Esophagus muscularis mucosa (tissue), 4 donors: ENCODE measurements at regions not wholly inside any gene's neighbourhood (a gene's known extent, or its start where the extent isn't known, plus 50 kb on each side); places are given as distances from the start of the nearest gene placed in this dataset.

Experiments used
- DNase-seq: peaks from one replicate; pipeline ENCODE4 v3.0.0-alpha.2; 2017; ENCODE audit errors: extremely low spot score
- H3K27ac ChIP-seq, 4 donors: fragments of 200-600 bp; sonication (generic); replicated peaks in 1 of 4; 1 replicate in 3 of 4; 2 replicates in 1 of 4; pipeline ENCODE4 v1.5.1; 2016 to 2019; ENCODE audit warnings: mild to moderate bottlenecking in 1 of 4
- H3K27me3 ChIP-seq, 4 donors: fragments of 200-600 bp; sonication (generic); one replicate each; pipeline versions ENCODE4 v1.5.1 to v1.6.0; 2016 to 2019
- H3K36me3 ChIP-seq, 4 donors: fragments of 200-600 bp; sonication (generic); one replicate each; pipeline ENCODE4 v1.5.1; 2016 to 2019
- H3K4me1 ChIP-seq, 4 donors: fragments of 200-600 bp; sonication (generic); one replicate each; pipeline ENCODE4 v1.5.1; 2016 to 2019
- H3K4me3 ChIP-seq, 4 donors: fragments of 200-600 bp; sonication (generic); 1 replicate in 2 of 4; 2 replicates in 2 of 4; pipeline ENCODE4 v1.5.1; 2016 to 2019; ENCODE audit warnings: mild to moderate bottlenecking in 4 of 4, moderate library complexity in 1 of 4
- H3K9me3 ChIP-seq, 4 donors: fragments of 200-600 bp; sonication (generic); 1 replicate in 3 of 4; 2 replicates in 1 of 4; pipeline ENCODE4 v1.5.1; 2016 to 2019
- CTCF ChIP-seq, 3 experiments: fragments of 200-600 bp in 2 of 3; fragments of 450-650 bp in 1 of 3; sonication (generic) in 2 of 3; IDR thresholded peaks; one replicate each; pipeline ENCODE4 v1.5.1; 2017 to 2019; ENCODE audit warnings: antibody characterized with exemption in 3 of 3, mild to moderate bottlenecking in 2 of 3, moderate library complexity in 1 of 3
- EP300 ChIP-seq: sonication (generic); formaldehyde crosslinking; IDR thresholded peaks from one replicate; pipeline ENCODE4 v1.6.1; 2017; ENCODE audit warnings: antibody characterized with exemption
- POLR2A ChIP-seq: fragments of 450-650 bp; IDR thresholded peaks from one replicate; pipeline ENCODE4 v1.6.1; 2017; ENCODE audit warnings: antibody characterized with exemption, moderate library complexity, mild to moderate bottlenecking, low read depth
- POLR2AphosphoS5 ChIP-seq, 2 donors: sonication (generic); formaldehyde crosslinking; IDR thresholded peaks; one replicate each; pipeline ENCODE4 v1.6.1; 2017; ENCODE audit warnings: antibody characterized with exemption in 2 of 2
- WGBS: methylation state at CpG from one replicate; pipeline ENCODE4 v1.1.5; 2018; 5-methylcytosine and 5-hydroxymethylcytosine counted together
- intact Hi-C: fragments of 100-400 bp; cut with DNase I; formaldehyde crosslinking; loops from one replicate; pipeline ENCODE4 v1.15.1; 2023

GRCh38 chr2:123209202-123209601 lies 815.9 kb upstream of the CNTNAP5 start:
- DNase-seq: no peak
- WGBS: 86% methylated on average over 2 of the region's 2 CpGs

GRCh38 chr2:123211181-123211580 lies 813.9 kb upstream of the CNTNAP5 start:
- intact Hi-C loops: no loop called here
- no peaks in the 10 kb centered on the region for H3K4me1 ChIP-seq
- no peak overlapping the region for H3K27ac ChIP-seq

More at GRCh38 chr2:123209202-123209601, 815.9 kb upstream of the CNTNAP5 start:
- H3K9me3 ChIP-seq: no peaks in the 10 kb centered on the region
- no peaks in the 10 kb centered on the region for H3K36me3 ChIP-seq
- intact Hi-C loops: no loop called here
- TF ChIP-seq CTCF (IDR thresholded peaks at IDR 0.05): no peak
- TF ChIP-seq POLR2AphosphoS5 (IDR thresholded peaks at IDR 0.05): no peak
- TF ChIP-seq EP300: no peak
- TF ChIP-seq POLR2A: no peak
- H3K4me3 ChIP-seq: no peak overlapping the region
- H3K27ac ChIP-seq: no peak overlapping the region
- H3K4me1 ChIP-seq: no peaks in the 10 kb centered on the region
- H3K27me3 ChIP-seq: no peaks in the 10 kb centered on the region

GRCh38 chr2:123245156-123245555 lies 779.9 kb upstream of the CNTNAP5 start:
- H3K4me3 ChIP-seq: no peak overlapping the region
- no peak for DNase-seq
- H3K27ac ChIP-seq: no peak overlapping the region
- intact Hi-C loops: no loop called here
- H3K9me3 ChIP-seq: no peaks in the 10 kb centered on the region
- TF ChIP-seq POLR2A: no peak
- no peak for TF ChIP-seq EP300
- TF ChIP-seq CTCF (IDR thresholded peaks at IDR 0.05): no peak
- TF ChIP-seq POLR2AphosphoS5 (IDR thresholded peaks at IDR 0.05): no peak
- no peaks in the 10 kb centered on the region for H3K4me1 ChIP-seq
- H3K36me3 ChIP-seq: no peaks in the 10 kb centered on the region
- no peaks in the 10 kb centered on the region for H3K27me3 ChIP-seq
- 91% methylated on average over 3 of the region's 3 CpGs for WGBS

More at GRCh38 chr2:123211181-123211580, 813.9 kb upstream of the CNTNAP5 start:
- Histone ChIP-seq H3K4me3 (no peak overlapping the region), H3K36me3 (no peaks in the 10 kb centered on the region), H3K27me3 (no peaks in the 10 kb centered on the region), H3K9me3 (no peaks in the 10 kb centered on the region)
- DNase-seq: no peak
- TF ChIP-seq POLR2A: no peak
- no peak for TF ChIP-seq POLR2AphosphoS5 (IDR thresholded peaks at IDR 0.05)
- no peak for TF ChIP-seq EP300
- TF ChIP-seq CTCF (IDR thresholded peaks at IDR 0.05): no peak

GRCh38 chr2:123258877-123259539 lies 766.1 kb upstream of the CNTNAP5 start:
- Histone ChIP-seq H3K27ac (no peak overlapping the region), H3K27me3 (no peaks in the 10 kb centered on the region), H3K4me1 (no peaks in the 10 kb centered on the region), H3K4me3 (no peak overlapping the region), H3K9me3 (peaks cover 0 to 7% (median 0%) of the 10 kb centered on the region in 4 donors), H3K36me3 (no peaks in the 10 kb centered on the region)
- intact Hi-C loops: no loop called here
- WGBS: 85% methylated on average over 4 of the region's 4 CpGs
- TF ChIP-seq EP300 (no peak), POLR2AphosphoS5 (IDR thresholded peaks at IDR 0.05) (no peak), CTCF (IDR thresholded peaks at IDR 0.05) (no peak), POLR2A (no peak)
- no peak for DNase-seq

GRCh38 chr2:123262856-123263255 lies 762.2 kb upstream of the CNTNAP5 start:
- Histone ChIP-seq H3K36me3 (no peaks in the 10 kb centered on the region), H3K4me3 (no peak overlapping the region), H3K27me3 (no peaks in the 10 kb centered on the region), H3K27ac (no peak overlapping the region), H3K9me3 (no peaks in the 10 kb centered on the region), H3K4me1 (no peaks in the 10 kb centered on the region)
- TF ChIP-seq EP300 (no peak), POLR2A (no peak), CTCF (IDR thresholded peaks at IDR 0.05) (no peak), POLR2AphosphoS5 (IDR thresholded peaks at IDR 0.05) (no peak)
- 93% methylated on average over 4 of the region's 4 CpGs for WGBS
- intact Hi-C loops: no loop called here
- DNase-seq: no peak
